GM12878 (cell line): ENCODE measurements at regions not wholly inside any gene's neighbourhood (a gene's known extent, or its start where the extent isn't known, plus 50 kb on each side); places are given as distances from the start of the nearest gene placed in this dataset.

Source experiments
- ATAC-seq: fragments of 200-7000 bp; cut with Tn5 transposase; 3 replicates; pipeline ENCODE4 v1.9.1; 2020; ENCODE audit warnings: mild to moderate bottlenecking, moderate library complexity
- BruUV-seq: library from RNA; stranded (reverse); fragments of 400-500 nt; replicated peaks from 2 replicates; lab custom pipeline; 2021; lab: Mats Ljungman, UMichigan
- CTCF ChIA-PET: fragments of 300-600 bp; sonication (Branson Sonifier 250); formaldehyde crosslinking; extraction: SDS; loops from one replicate; lab custom pipeline; 2021; ENCODE audit warnings: inconsistent platforms; lab: Yijun Ruan, JAX
- POLR2A ChIA-PET: fragments of 350-600 bp; formaldehyde crosslinking; extraction: SDS; loops from one replicate; lab custom pipeline; 2021; ENCODE audit warnings: inconsistent platforms; lab: Charles Lee
- RAD21 ChIA-PET: fragments of 300-600 bp; sonication (Branson Sonifier 250); formaldehyde crosslinking; loops from one replicate; lab custom pipeline; 2023; ENCODE audit warnings: antibody characterized with exemption; ENCODE audit not compliant: unreplicated experiment; lab: Charles Lee
- SMC1A ChIA-PET: fragments of 300-600 bp; sonication (Branson Sonifier 250); formaldehyde crosslinking; loops from one replicate; lab custom pipeline; 2023; ENCODE audit not compliant: unreplicated experiment, uncharacterized antibody; lab: Charles Lee
- DNase-seq: peaks from one replicate; pipeline ENCODE4 v3.0.0-alpha.2; 2011; ENCODE audit warnings: low read depth, low spot score
- FAIRE-seq: peaks from 3 replicates; lab custom pipeline; 2011; peaks lifted over from hg19 to GRCh38; lab: Jason Lieb, UNC
- H2AFZ ChIP-seq: 2 replicates; pipeline ENCODE4 v1.6.0; 2011; ENCODE audit warnings: low read depth, low read length, control low read depth; ENCODE audit not compliant: control insufficient read depth
- H3K27ac ChIP-seq: 2 replicates; pipeline ENCODE4 v1.5.1; 2011; ENCODE audit warnings: control low read depth; ENCODE audit not compliant: control insufficient read depth, insufficient read depth
- H3K27me3 ChIP-seq, 2 experiments: replicated peaks in 1 of 2; 2 replicates each; pipeline versions ENCODE4 v1.6.0 to v1.6.1; 2011; ENCODE audit warnings: low read length in 1 of 2; ENCODE audit not compliant: control insufficient read depth in 2 of 2, insufficient read depth in 2 of 2
- H3K36me3 ChIP-seq, 2 experiments: 2 replicates each; pipeline ENCODE4 v1.5.1; 2011; ENCODE audit warnings: low read length in 1 of 2; ENCODE audit not compliant: control insufficient read depth in 2 of 2, insufficient read depth in 2 of 2
- H3K4me1 ChIP-seq: 2 replicates; pipeline ENCODE4 v1.6.1; 2011; ENCODE audit warnings: mild to moderate bottlenecking, low read length, moderate library complexity, mixed read lengths; ENCODE audit not compliant: control insufficient read depth, insufficient read depth
- H3K4me2 ChIP-seq: 2 replicates; pipeline ENCODE4 v1.6.0; 2011; ENCODE audit warnings: control low read depth; ENCODE audit not compliant: control insufficient read depth, insufficient read depth
- H3K4me3 ChIP-seq: fragments of 200-600 bp; sonication (generic); 2 replicates; pipeline ENCODE4 v1.5.1; 2016
- H3K79me2 ChIP-seq: 2 replicates; pipeline ENCODE4 v1.6.0; 2011; ENCODE audit warnings: low read length; ENCODE audit not compliant: control insufficient read depth, insufficient read depth
- H3K9ac ChIP-seq: 2 replicates; pipeline ENCODE4 v1.8.0; 2011; ENCODE audit warnings: low read length, control low read depth, mixed read lengths; ENCODE audit not compliant: control insufficient read depth, insufficient read depth
- H3K9me3 ChIP-seq: replicated peaks from 3 replicates; pipeline ENCODE4 v1.5.1; 2011; ENCODE audit warnings: mild to moderate bottlenecking, low read length; ENCODE audit not compliant: control insufficient read depth, insufficient read depth
- H4K20me1 ChIP-seq: 2 replicates; pipeline ENCODE4 v1.6.0; 2011; ENCODE audit not compliant: control insufficient read depth, insufficient read depth
- ASH2L ChIP-seq: fragments of 300-600, 200-600 bp; sonication (generic); IDR thresholded peaks from 2 replicates; pipeline ENCODE4 v1.6.1; 2017; ENCODE audit warnings: low read depth, mild to moderate bottlenecking, borderline replicate concordance
- CHD1 ChIP-seq: IDR thresholded peaks from 2 replicates; pipeline ENCODE4 v1.6.1; 2012; ENCODE audit warnings: low read depth, low read length, improper control_type of control experiment
- E2F8 ChIP-seq: fragments of 450-650 bp; IDR thresholded peaks from 2 replicates; pipeline ENCODE4 v1.6.1; 2018; ENCODE audit warnings: mild to moderate bottlenecking, low read depth, moderate library complexity; ENCODE audit not compliant: partially characterized antibody
- ELK1 ChIP-seq: IDR thresholded peaks from 2 replicates; pipeline ENCODE4 v1.6.1; 2012; ENCODE audit warnings: low read depth, low read length, improper control_type of control experiment
- FOXK2 ChIP-seq: fragments of 450-650 bp; IDR thresholded peaks from 2 replicates; pipeline ENCODE4 v1.6.1; 2017; ENCODE audit warnings: mild to moderate bottlenecking, moderate library complexity
- MLLT1 ChIP-seq: fragments of 450-650 bp; IDR thresholded peaks from 2 replicates; pipeline ENCODE4 v1.6.1; 2016; ENCODE audit warnings: mild to moderate bottlenecking
- MTA3 ChIP-seq: IDR thresholded peaks from 2 replicates; pipeline ENCODE4 v1.6.1; 2012; ENCODE audit warnings: low read length, inconsistent platforms, borderline replicate concordance
- MYB ChIP-seq: fragments of 150-350 bp; IDR thresholded peaks from 2 replicates; pipeline ENCODE4 v1.6.1; 2014; ENCODE audit warnings: mild to moderate bottlenecking, low read depth, low read length, borderline replicate concordance
- NR2C2 ChIP-seq: IDR thresholded peaks from 2 replicates; pipeline ENCODE4 v1.6.1; 2011; ENCODE audit warnings: borderline replicate concordance, low read depth; ENCODE audit not compliant: control insufficient read depth, insufficient read length
- NRF1 ChIP-seq: conservative IDR thresholded peaks from 2 replicates; pipeline ENCODE4 v1.6.1; 2011; ENCODE audit warnings: mild to moderate bottlenecking, low read depth, low read length, improper control_type of control experiment
- SIN3A ChIP-seq: IDR thresholded peaks from 2 replicates; pipeline ENCODE4 v1.6.1; 2012; ENCODE audit warnings: low read depth, low read length, improper control_type of control experiment
- ZNF24 ChIP-seq: fragments of 450-650 bp; IDR thresholded peaks from 2 replicates; pipeline ENCODE4 v1.6.1; 2017; ENCODE audit warnings: antibody characterized with exemption, mild to moderate bottlenecking
- ZNF622 ChIP-seq: fragments of 450-650 bp; IDR thresholded peaks from 2 replicates; pipeline ENCODE4 v1.6.1; 2017; ENCODE audit warnings: mild to moderate bottlenecking, inconsistent platforms
- WGBS: methylation state at CpG from one replicate; pipeline ENCODE4 v1.1.6; 2016; ENCODE audit warnings: low lambda C conversion rate; ENCODE audit not compliant: insufficient replicate concordance, insufficient coverage; ENCODE audit errors: missing lambda C conversion rate; 5-methylcytosine and 5-hydroxymethylcytosine counted together
- in situ Hi-C: fragments of 300-500 bp; cut with MboI; formaldehyde crosslinking; loops from 9 replicates; pipeline ENCODE4 v1.14.3; 2018; ENCODE audit warnings: mixed read lengths
- intact Hi-C: fragments of 100-400 bp; cut with micrococcal nuclease; formaldehyde crosslinking; loops from one replicate; pipeline ENCODE4 v1.14.2; 2022; ENCODE audit not compliant: unreplicated experiment

- no peaks in the 10 kb centered on the region; a peak in 2 of 4 replicates for H3K27me3 ChIP-seq
- no peak overlapping the region for H3K9ac ChIP-seq
- TF ChIP-seq MTA3 (no peak), CHD1 (no peak), SIN3A (no peak), MLLT1 (no peak), FOXK2 (no peak), ASH2L (no peak), ZNF24 (no peak), NR2C2 (no peak), ELK1 (no peak), MYB (no peak), E2F8 (no peak), NRF1 (no peak), ZNF622 (no peak)
- TF ChIP-seq, all 136 proteins: peak for 0
- CTCF ChIA-PET = interaction anchor here (2.9 kb wide), 1 partner anchor 50 kb away, joined by 15 read pairs; no protein-coding TSS in a partner anchor
- WGBS = 35% methylated on average over 11 of the region's 11 CpGs
- Histone ChIP-seq H3K36me3 (no peaks in the 10 kb centered on the region), H3K27ac (no peak overlapping the region), H3K9me3 (no peaks in the 10 kb centered on the region; the same call in 2 of the 3 replicates), H3K4me3 (no peak overlapping the region), H4K20me1 (no peaks in the 10 kb centered on the region), H3K4me1 (no peaks in the 10 kb centered on the region), H3K79me2 (no peaks in the 10 kb centered on the region), H2AFZ (no peak overlapping the region), H3K4me2 (no peak overlapping the region)
- intact Hi-C loops (loop anchor here (5.0 to 10.0 kb wide), 4 partner anchors 131 to 741 kb away; partner anchors contain the start of gene NECTIN1), in situ Hi-C loops (loop anchor here (5.0 kb wide), 1 partner anchor 54 kb away; no protein-coding TSS in a partner anchor)
- FAIRE-seq (no peak), ATAC-seq (no peak), DNase-seq (no peak)
- RAD21 ChIA-PET = interaction anchor here (1.0 to 1.8 kb wide), 2 partner anchors 50 to 625 kb away, joined by 3 to 11 read pairs; no protein-coding TSS in a partner anchor
- POLR2A ChIA-PET = interaction anchor here (0.6 kb wide), 1 partner anchor 95 kb away, joined by 6 read pairs; no protein-coding TSS in a partner anchor
- BruUV-seq = no TSS peak
- SMC1A ChIA-PET = no interaction called here
These were observed 60.4 kb upstream of the THY1 start for GRCh38 chr11:119483341-119483880.
